GM19351 (cell line): ENCODE measurements at regions not wholly inside any gene's neighbourhood (a gene's known extent, or its start where the extent isn't known, plus 50 kb on each side); places are given as distances from the start of the nearest gene placed in this dataset.

Experiments used
- ATAC-seq: cut with Tn5 transposase; IDR thresholded peaks from one replicate; pipeline ENCODE4 v1.9.1; 2021; ENCODE audit warnings: mild to moderate bottlenecking, moderate library complexity; ENCODE audit not compliant: unreplicated experiment

- ATAC-seq: no peak
Observed at GRCh38 chr6:68400396-68400795, 234.7 kb upstream of the ADGRB3 start.

GRCh38 chr6:68391953-68392352 is 243.1 kb upstream of the ADGRB3 start:
- no peak for ATAC-seq

GRCh38 chr6:68372991-68373390 is 262.1 kb upstream of the ADGRB3 start:
- no peak for ATAC-seq

GRCh38 chr6:68368845-68369244 is 266.2 kb upstream of the ADGRB3 start:
- no peak for ATAC-seq

- no peak for ATAC-seq
Observed at GRCh38 chr6:68364271-68364805, 270.7 kb upstream of the ADGRB3 start.

GRCh38 chr6:68343901-68344300 is 291.2 kb upstream of the ADGRB3 start:
- peak; percentile 89 for ATAC-seq

- ATAC-seq: no peak
Observed at GRCh38 chr6:68342286-68342685, 292.8 kb upstream of the ADGRB3 start.

GRCh38 chr6:68339488-68340131 is 295.5 kb upstream of the ADGRB3 start:
- ATAC-seq: no peak

GRCh38 chr6:68333442-68333841 is 301.6 kb upstream of the ADGRB3 start:
- no peak for ATAC-seq

- ATAC-seq: no peak
Observed at GRCh38 chr6:68328156-68328555, 306.9 kb upstream of the ADGRB3 start.

GRCh38 chr6:68326762-68327161 is 308.3 kb upstream of the ADGRB3 start:
- no peak for ATAC-seq

- ATAC-seq: no peak
Observed at GRCh38 chr6:68317366-68317765, 317.7 kb upstream of the ADGRB3 start.

- ATAC-seq: no peak
Observed at GRCh38 chr6:68313911-68314310, 321.2 kb upstream of the ADGRB3 start.

GRCh38 chr6:68307301-68307700 is 327.8 kb upstream of the ADGRB3 start:
- no peak for ATAC-seq

- ATAC-seq: no peak
Observed at GRCh38 chr6:68296126-68296525, 339.0 kb upstream of the ADGRB3 start.

- ATAC-seq: no peak
Observed at GRCh38 chr6:68282646-68283045, 352.4 kb upstream of the ADGRB3 start.

GRCh38 chr6:68279793-68280557 is 355.1 kb upstream of the ADGRB3 start:
- ATAC-seq: no peak

GRCh38 chr6:68273297-68273696 is 361.8 kb upstream of the ADGRB3 start:
- no peak for ATAC-seq

GRCh38 chr6:68256391-68256790 is 378.7 kb upstream of the ADGRB3 start:
- no peak for ATAC-seq

GRCh38 chr6:68252632-68253031 is 382.4 kb upstream of the ADGRB3 start:
- peak; percentile 78 for ATAC-seq

- ATAC-seq: no peak
Observed at GRCh38 chr6:68247782-68248181, 387.3 kb upstream of the ADGRB3 start.

GRCh38 chr6:68240726-68241125 is 394.4 kb upstream of the ADGRB3 start:
- ATAC-seq: no peak
